ENCODE measurements at regions not wholly inside any gene's neighbourhood (a gene's known extent, or its start where the extent isn't known, plus 50 kb on each side); places are given as distances from the start of the nearest gene placed in this dataset.

- no peak for TF ChIP-seq CTCF (IDR thresholded peaks at IDR 0.05)
- TF ChIP-seq POLR2A (IDR thresholded peaks at IDR 0.05): no peak
Observed at GRCh38 chr4:175407926-175408325, 404.1 kb downstream of the GPM6A start.

Data from thyroid gland (tissue), 4 donors.